Keratinocyte (primary cell): ENCODE measurements at regions not wholly inside any gene's neighbourhood (a gene's known extent, or its start where the extent isn't known, plus 50 kb on each side); places are given as distances from the start of the nearest gene placed in this dataset.

Experiments used
- EZH2 ChIP-seq: IDR thresholded peaks from one replicate; pipeline ENCODE4 v1.6.1; 2012; ENCODE audit warnings: inconsistent platforms, mild to moderate bottlenecking, low read length, moderate library complexity
- TF ChIP-seq, protein P1 (sequence below), 3 experiments: IDR thresholded peaks in 1 of 3; conservative IDR thresholded peaks in 1 of 3; optimal IDR thresholded peaks in 1 of 3; 2 replicates in 2 of 3; 3 replicates in 1 of 3; pipeline versions ENCODE3 to v1.5.1; 2011; ENCODE audit warnings: low read length in 3 of 3, mild to moderate bottlenecking in 3 of 3, moderate library complexity in 2 of 3, control low read depth in 1 of 3, inconsistent platforms in 1 of 3; ENCODE audit not compliant: insufficient read depth in 2 of 3; ENCODE audit errors: extremely low read depth in 1 of 3

DNA sequence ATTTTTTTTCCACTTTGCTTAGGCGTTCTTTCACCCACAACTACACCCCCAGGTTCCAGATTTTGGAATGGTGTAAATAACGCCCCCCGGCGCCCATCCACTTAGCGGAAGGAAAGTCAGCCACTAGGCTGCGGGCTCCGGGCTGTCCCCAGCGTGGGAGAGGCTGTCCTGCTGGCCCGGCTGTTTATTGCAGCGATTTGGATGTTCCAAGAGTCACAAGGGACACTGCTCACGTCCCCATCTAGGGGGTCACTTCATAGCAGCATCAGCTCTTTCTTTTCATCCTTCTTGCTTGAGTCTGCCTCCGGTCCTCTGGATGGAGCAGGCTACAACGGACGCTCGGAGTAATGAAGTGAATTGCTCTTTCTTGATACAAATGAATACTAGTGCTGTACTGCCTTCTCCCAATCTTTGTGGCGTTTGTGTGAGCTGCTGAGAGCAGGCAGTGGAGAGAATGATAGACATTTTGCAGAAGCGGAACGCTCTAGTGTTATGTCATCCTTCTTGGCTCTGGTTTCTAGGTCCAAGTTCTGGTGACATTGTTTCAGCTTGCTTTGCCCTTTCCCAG, 50.7 kb upstream of the PAIP2B start:
- TF ChIP-seq, protein P1, sequence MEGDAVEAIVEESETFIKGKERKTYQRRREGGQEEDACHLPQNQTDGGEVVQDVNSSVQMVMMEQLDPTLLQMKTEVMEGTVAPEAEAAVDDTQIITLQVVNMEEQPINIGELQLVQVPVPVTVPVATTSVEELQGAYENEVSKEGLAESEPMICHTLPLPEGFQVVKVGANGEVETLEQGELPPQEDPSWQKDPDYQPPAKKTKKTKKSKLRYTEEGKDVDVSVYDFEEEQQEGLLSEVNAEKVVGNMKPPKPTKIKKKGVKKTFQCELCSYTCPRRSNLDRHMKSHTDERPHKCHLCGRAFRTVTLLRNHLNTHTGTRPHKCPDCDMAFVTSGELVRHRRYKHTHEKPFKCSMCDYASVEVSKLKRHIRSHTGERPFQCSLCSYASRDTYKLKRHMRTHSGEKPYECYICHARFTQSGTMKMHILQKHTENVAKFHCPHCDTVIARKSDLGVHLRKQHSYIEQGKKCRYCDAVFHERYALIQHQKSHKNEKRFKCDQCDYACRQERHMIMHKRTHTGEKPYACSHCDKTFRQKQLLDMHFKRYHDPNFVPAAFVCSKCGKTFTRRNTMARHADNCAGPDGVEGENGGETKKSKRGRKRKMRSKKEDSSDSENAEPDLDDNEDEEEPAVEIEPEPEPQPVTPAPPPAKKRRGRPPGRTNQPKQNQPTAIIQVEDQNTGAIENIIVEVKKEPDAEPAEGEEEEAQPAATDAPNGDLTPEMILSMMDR (optimal IDR thresholded peaks at IDR 0.05 in 1 of 3, IDR thresholded peaks at IDR 0.05 in 1 of 3, conservative IDR thresholded peaks at IDR 0.05 in 1 of 3; ENCODE audit: extremely low read depth in 1 of 3, insufficient read depth in 2 of 3, low read length in 3 of 3), result no peak
- TF ChIP-seq EZH2, result no peak
